MCF 10A (cell line): ENCODE measurements at regions not wholly inside any gene's neighbourhood (a gene's known extent, or its start where the extent isn't known, plus 50 kb on each side); places are given as distances from the start of the nearest gene placed in this dataset.

Experiments used
- BruUV-seq: library from RNA; stranded (reverse); fragments of 400-500 nt; replicated peaks from 2 replicates; lab custom pipeline; 2021; lab: Mats Ljungman, UMichigan
- CTCF ChIA-PET: fragments of 300-600 bp; sonication (Branson Sonifier 250); formaldehyde crosslinking; extraction: SDS; loops from one replicate; lab custom pipeline; 2021; ENCODE audit warnings: antibody characterized with exemption, inconsistent platforms; lab: Yijun Ruan, JAX
- POLR2A ChIA-PET: fragments of 300-600, 350-650 bp; sonication (Branson Sonifier 250); formaldehyde crosslinking; extraction: SDS; loops from one replicate; lab custom pipeline; 2020; ENCODE audit warnings: antibody characterized with exemption, inconsistent platforms; lab: Yijun Ruan, JAX
- DNase-seq: peaks from one replicate; pipeline ENCODE4 v3.0.0-alpha.2; 2018; ENCODE audit not compliant: unreplicated experiment
- H3K27ac Mint-ChIP-seq: one replicate; pipeline ENCODE4 v1.8.0; 2022; ENCODE audit warnings: mild to moderate bottlenecking, low read depth, mixed read lengths; ENCODE audit not compliant: unreplicated experiment
- H3K27me3 Mint-ChIP-seq: one replicate; pipeline ENCODE4 v1.8.0; 2022; ENCODE audit warnings: mixed read lengths; ENCODE audit not compliant: insufficient read depth, unreplicated experiment
- H3K36me3 Mint-ChIP-seq: one replicate; pipeline ENCODE4 v1.8.0; 2022; ENCODE audit warnings: mild to moderate bottlenecking, moderate library complexity, mixed read lengths; ENCODE audit not compliant: insufficient read depth, unreplicated experiment
- H3K4me1 Mint-ChIP-seq: one replicate; pipeline ENCODE4 v1.8.0; 2022; ENCODE audit warnings: mixed read lengths; ENCODE audit not compliant: insufficient read depth, unreplicated experiment
- H3K4me3 Mint-ChIP-seq: one replicate; pipeline ENCODE4 v1.8.0; 2022; ENCODE audit warnings: mild to moderate bottlenecking, moderate library complexity, mixed read lengths; ENCODE audit not compliant: unreplicated experiment
- H3K9me3 Mint-ChIP-seq: one replicate; pipeline ENCODE4 v1.8.0; 2022; ENCODE audit warnings: mixed read lengths; ENCODE audit not compliant: unreplicated experiment
- CTCF ChIP-seq: fragments of 200-600 bp; IDR thresholded peaks from one replicate; pipeline ENCODE4 v1.8.0; 2022; ENCODE audit warnings: antibody characterized with exemption, mild to moderate bottlenecking; ENCODE audit not compliant: unreplicated experiment
- intact Hi-C: fragments of 100-400 bp; cut with micrococcal nuclease; formaldehyde crosslinking; loops from 2 replicates; pipeline ENCODE4 v1.14.1; 2022

DNA sequence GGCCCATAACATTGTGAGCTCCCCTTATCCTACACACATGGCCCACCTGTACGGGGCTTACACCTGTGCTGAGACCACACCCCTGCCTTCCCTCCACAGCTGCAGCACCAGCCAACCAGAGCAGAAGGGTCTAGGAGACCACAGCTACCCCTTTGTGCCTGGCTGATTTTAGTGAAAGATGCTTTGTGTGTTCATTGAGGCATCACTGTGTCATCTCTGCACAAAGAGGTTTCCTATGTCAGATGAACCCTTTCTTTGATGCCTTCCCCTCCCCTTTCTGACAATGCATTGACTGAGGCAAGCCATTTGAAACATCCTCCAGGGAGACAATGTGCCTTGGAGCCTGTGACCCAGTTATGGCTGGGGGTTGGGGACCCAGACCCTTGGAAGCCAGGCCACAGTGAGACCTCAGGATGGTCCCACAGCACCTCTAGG is 54.9 kb upstream of the SLC7A14 start:
- DNase-seq = no peak
- Mint-ChIP-seq H3K36me3 (no peaks in the 10 kb centered on the region), H3K4me3 (no peak overlapping the region), H3K27ac (no peak overlapping the region), H3K4me1 (no peaks in the 10 kb centered on the region), H3K27me3 (no peaks in the 10 kb centered on the region), H3K9me3 (no peaks in the 10 kb centered on the region)
- intact Hi-C loops = no loop called here
- BruUV-seq = no TSS peak
- ChIA-PET POLR2A (no interaction called here), CTCF (interaction anchor here (1.3 kb wide), 1 partner anchor 172 kb away, joined by 5 read pairs; no protein-coding TSS in a partner anchor)
- TF ChIP-seq CTCF = no peak

DNA sequence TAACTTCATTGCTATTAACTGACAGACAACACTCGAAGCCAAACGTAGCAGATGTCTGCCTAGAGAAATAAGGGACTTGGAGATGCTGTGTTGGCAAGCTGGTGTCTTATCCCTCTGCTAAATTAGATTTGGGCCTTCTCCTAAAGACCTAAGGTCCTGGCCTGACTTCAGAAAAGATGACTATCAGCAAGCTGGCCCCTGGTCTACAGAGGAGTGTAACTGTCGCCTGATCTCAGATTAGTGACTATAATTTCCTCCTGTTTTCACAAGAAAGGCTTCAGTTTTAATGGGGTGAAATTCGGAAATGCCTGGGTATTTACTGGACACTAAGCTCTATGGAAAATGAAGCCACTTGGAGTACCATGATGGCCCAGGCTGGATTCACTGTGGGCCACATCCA is 53.1 kb upstream of the SLC7A14 start:
- BruUV-seq = no TSS peak
- no peaks in the 10 kb centered on the region for H3K9me3 Mint-ChIP-seq
- ChIA-PET POLR2A (interaction anchor here (0.8 kb wide), 1 partner anchor 30 kb away, joined by 3 read pairs; no protein-coding TSS in a partner anchor), CTCF (interaction anchor here (0.5 kb wide), 1 partner anchor 139 kb away, joined by 3 read pairs; no protein-coding TSS in a partner anchor)
- intact Hi-C loops = no loop called here
- no peak overlapping the region for H3K4me3 Mint-ChIP-seq
- H3K27me3 Mint-ChIP-seq = no peaks in the 10 kb centered on the region
- DNase-seq = no peak
- H3K27ac Mint-ChIP-seq = no peak overlapping the region
- H3K36me3 Mint-ChIP-seq = no peaks in the 10 kb centered on the region
- no peak for TF ChIP-seq CTCF
- no peaks in the 10 kb centered on the region for H3K4me1 Mint-ChIP-seq

DNA sequence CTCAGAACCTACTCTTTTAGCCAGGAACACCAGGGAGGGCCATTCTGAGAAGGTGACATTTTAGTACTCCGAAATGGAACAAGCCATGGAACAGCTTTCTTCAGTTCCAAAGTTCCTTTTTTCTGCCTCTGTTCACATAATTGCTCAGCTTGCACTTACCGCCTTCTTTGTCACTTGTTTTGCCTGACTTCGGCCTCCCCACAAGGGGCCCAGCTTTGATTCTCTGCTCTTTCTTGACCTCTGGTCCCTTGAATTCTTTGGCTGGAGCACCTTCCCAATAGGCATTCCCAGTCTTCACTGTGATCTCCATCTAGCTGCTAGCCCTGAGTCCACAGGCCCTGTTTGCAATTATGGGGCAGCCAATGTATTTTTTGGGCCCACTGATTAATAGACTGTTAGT is 51.4 kb upstream of the SLC7A14 start:
- H3K27ac Mint-ChIP-seq = no peak overlapping the region
- H3K4me3 Mint-ChIP-seq = no peak overlapping the region
- H3K4me1 Mint-ChIP-seq = no peaks in the 10 kb centered on the region
- no peaks in the 10 kb centered on the region for H3K27me3 Mint-ChIP-seq
- no peak for DNase-seq
- ChIA-PET CTCF (interaction anchor here (0.7 kb wide), 1 partner anchor 34 kb away, joined by 3 read pairs; no protein-coding TSS in a partner anchor), POLR2A (interaction anchor here (0.8 to 0.9 kb wide), 2 partner anchors 14 to 33 kb away, joined by 3 to 4 read pairs; no protein-coding TSS in a partner anchor)
- intact Hi-C loops = no loop called here
- no peaks in the 10 kb centered on the region for H3K36me3 Mint-ChIP-seq
- TF ChIP-seq CTCF = no peak
- BruUV-seq = no TSS peak
- H3K9me3 Mint-ChIP-seq = no peaks in the 10 kb centered on the region

DNA sequence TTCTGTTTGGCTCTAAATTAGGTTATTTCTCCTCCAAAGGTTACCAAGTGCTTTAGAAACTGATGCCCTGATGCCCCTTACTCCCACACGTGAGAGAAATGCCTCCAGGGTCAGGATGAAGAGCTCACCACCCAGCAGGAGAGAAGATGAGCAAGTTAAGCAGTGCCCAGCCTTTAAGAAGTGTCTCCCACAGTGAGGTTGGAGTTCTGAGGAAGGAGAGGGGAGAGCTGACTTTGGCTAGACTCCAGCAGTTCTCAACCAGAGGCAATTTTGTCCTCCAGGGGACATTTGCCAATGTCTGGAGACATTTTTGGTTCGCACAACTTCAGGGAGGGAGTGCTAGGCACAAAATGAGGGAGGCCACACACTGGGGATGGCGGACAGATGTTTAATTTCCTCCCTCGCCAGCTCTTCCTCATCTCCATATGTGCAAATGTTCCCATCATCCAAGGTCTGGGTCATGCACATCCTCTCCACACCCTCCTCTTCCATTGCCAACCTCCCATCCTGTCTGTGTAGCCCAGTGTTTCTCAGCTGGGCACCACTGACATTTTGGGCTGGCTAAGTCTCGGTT is 50.6 kb upstream of the SLC7A14 start:
- H3K27me3 Mint-ChIP-seq = no peaks in the 10 kb centered on the region
- BruUV-seq = no TSS peak
- DNase-seq = no peak
- no peaks in the 10 kb centered on the region for H3K36me3 Mint-ChIP-seq
- intact Hi-C loops = no loop called here
- ChIA-PET POLR2A (interaction anchor here (0.8 to 1.1 kb wide), 3 partner anchors 13 to 119 kb away, joined by 3 to 4 read pairs (median 4); no protein-coding TSS in a partner anchor), CTCF (interaction anchor here (0.7 to 1.4 kb wide), 3 partner anchors 33 to 175 kb away, joined by 3 to 4 read pairs (median 4); no protein-coding TSS in a partner anchor)
- H3K9me3 Mint-ChIP-seq = no peaks in the 10 kb centered on the region
- H3K4me1 Mint-ChIP-seq = no peaks in the 10 kb centered on the region
- no peak overlapping the region for H3K4me3 Mint-ChIP-seq
- no peak for TF ChIP-seq CTCF
- no peak overlapping the region for H3K27ac Mint-ChIP-seq
